ENCODE measurements at regions not wholly inside any gene's neighbourhood (a gene's known extent, or its start where the extent isn't known, plus 50 kb on each side); places are given as distances from the start of the nearest gene placed in this dataset.
A peak's percentile ranks its signal among the peaks of the same experiment; 100 is the strongest.

DNA sequence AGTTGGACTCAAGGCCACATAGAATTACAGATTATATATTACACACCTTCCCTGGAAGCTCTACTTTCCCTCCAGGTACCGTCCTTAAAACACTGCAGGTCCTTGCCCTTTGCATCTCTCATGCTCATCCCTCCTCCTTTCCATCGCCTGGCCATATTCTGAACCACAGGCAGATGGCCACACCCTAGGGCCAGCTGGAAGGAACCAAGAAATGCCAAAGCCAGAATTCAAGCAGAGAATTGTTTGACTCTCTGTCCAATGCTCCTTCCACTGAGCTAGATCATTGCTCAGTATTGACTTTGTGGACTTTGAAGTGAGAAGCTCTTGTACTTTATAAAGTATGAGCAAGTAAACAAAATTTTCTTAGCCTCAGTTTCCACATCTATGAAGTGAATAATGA lies 170.3 kb upstream of the SLC24A5 start:
- no peak for DNase-seq

DNA sequence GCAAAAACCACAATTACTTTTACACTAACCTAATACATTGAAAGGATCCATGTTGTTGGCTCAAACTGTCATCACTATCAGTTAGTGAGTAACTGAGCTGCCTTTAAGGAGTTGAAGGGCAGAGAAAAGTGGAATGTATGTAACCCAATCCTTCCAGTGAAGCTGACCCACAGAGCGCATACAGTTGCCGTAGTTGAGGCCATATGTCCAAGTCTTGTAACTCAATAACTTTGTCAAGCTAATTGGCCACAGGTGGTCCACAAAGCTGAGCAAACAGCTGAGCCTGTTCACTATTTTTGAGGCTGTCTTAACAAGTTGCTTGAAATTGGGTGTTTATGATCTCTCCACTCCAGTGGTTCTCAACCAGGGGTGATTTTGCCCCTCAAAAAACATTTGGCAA lies 169.0 kb upstream of the SLC24A5 start:
- no peak for DNase-seq

DNA sequence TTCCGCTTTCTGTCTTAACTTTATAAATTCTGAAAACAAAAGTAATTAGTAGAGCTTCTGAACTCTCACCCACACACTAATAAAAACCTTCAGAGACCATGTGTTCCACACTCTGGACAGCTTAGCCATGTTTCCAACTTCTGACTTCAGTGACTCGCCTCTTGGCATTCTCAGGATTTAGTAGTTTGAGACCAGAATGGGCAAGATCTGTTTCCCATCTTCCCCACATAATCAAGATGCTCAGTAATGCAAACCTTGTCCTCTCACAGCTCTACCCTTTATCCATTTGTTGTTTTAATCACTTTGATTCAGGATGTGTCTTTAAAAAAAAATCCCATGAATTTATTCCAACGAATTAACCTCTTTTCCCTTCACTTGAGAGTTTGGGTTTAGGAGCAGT lies 166.6 kb upstream of the SLC24A5 start:
- no peak for DNase-seq

DNA sequence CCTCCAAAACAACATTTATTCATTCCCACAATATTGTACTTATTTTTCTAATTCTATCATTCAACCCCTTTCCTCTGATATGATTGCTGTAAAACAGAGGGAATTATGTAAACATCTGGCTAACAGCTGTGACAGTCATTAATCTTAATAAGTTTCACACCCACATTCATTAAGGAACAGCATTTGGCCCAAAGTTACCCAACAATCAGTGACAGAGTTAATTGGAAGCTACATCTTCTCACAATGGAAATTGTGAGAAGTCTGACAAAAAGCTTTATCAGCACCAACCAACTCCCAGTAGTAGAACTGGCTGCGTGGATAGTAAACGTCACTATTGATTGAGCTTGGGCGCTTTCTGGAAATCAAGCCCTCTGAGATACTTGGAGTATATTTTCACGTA lies 165.8 kb upstream of the SLC24A5 start:
- DNase-seq: no peak

DNA sequence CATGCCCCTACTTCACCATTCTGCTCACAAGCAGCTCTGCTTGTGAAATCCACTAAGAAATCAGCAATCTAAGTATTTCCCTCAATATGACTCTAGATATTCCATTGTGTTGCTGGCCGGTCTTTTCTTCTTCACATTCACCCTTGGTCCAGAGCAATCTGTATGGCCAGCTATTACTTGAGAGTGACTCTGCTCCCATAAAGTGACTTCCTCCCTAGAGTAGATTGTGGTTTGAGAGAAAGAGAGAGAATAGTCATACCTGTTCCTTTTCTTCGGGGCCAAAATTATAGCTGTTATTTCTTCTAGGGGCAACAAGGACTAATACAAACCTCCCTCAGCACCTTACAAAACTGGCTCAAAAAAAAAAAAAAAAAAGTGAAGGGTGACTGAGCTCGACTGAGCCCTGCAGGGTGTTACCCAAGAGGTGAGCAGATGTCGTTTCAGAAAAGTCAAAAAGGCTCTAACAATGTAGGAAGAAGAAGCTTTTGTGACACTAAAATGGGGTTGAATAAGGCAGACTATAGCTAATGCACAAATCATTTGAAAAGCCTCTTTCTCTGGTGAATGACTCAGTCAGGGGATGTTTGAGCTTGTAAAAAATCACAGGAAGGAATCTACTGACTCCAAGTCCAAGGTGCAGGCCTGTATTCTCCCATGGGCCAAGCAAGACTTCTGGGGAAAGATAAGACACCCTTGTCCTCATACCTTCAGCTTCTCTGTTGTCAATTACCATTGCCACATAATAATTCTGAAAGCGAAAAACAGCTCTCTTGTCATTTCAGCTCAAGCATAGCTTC lies 161.0 kb upstream of the SLC24A5 start:
- DNase-seq: no peak

DNA sequence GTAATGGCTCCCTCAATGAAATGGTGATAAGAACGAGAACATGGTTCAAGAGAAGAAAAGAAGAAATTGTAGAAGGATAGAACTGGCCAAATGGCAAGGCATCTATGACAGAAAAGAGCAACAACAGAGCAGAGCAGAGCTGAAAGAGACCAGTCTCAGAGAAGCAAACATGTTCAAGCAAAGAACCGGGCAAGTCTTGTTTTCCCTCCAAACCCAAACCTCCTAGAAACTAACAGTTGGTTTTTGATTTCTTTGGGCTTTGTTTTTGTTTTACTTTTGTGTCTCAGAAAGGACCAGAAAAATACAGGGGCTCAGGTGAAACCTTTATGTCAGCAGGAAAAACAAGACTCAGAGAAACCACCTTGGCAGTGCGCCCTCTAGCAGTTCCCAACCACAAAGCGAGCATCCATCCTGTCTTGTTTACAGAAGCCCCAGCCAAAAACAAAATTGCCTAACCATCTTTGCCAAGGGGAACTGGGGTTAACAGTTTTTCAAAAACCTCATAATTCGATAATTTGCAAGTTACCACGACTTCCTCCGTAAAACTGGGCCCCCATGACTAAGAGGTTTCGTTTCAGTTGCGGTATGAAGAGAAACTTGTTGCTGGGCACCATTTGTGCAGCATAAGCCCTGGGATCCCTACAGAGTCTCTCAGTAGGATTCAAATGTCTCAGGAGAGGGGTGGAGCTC lies 159.2 kb upstream of the SLC24A5 start:
- peak; percentile 24 to 47 for DNase-seq

DNA sequence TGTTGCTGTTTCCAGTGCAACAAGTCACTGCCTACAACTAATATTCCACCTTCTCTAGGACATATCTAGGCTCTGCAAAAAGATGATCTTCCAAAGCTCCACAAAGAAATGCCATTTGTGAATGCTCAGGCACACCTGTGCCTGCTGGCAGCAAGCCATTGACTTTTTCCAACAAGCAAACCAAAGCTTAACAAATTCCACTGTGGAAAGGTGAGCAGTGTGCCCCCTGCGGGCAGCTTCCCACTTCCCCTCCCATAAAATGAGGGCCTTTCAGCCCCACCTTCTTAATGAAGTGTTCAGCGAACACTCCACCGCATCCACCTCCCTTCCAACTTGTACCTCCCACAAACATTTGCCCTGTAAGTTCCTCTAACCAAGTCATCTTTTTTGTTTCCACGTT lies 157.5 kb upstream of the SLC24A5 start:
- DNase-seq: no peak

DNA sequence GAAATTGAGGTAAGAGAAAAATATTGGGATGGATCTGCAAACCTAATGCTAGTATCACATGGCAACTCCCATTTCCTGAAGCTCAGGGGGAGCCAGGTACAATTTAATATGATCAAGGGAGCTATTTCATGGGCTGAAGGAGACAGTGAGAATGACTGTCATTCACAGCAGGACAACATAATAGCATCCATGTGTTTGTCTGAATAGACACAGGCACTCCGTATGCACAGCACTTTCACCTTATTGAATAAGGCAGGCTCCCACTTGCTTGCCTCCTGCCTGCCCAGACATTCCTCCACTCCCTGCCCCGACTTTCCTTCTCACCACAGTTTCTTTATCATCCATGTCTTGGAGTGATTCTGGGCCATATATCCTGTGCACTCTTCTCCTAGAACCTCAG lies 156.6 kb upstream of the SLC24A5 start:
- no peak for DNase-seq

DNA sequence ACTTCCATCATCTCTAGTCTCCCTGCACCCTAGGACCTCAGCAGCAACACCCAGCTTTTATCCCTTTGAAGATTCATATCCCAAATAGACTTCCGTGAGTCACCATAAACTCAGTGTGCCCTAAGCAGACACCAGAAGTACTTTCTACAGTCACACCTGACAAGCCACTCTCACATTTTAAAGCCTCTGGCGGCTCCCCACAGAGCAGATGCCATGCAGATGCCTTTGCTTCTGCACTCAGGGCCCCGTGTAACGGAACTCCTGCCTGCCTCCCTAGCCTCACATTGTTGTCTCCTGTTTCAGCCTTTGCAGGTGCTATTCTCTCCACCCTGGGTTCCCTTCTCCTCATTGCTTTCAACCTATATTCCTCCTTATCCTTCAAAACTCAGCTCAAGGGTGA lies 155.5 kb upstream of the SLC24A5 start:
- DNase-seq: no peak

DNA sequence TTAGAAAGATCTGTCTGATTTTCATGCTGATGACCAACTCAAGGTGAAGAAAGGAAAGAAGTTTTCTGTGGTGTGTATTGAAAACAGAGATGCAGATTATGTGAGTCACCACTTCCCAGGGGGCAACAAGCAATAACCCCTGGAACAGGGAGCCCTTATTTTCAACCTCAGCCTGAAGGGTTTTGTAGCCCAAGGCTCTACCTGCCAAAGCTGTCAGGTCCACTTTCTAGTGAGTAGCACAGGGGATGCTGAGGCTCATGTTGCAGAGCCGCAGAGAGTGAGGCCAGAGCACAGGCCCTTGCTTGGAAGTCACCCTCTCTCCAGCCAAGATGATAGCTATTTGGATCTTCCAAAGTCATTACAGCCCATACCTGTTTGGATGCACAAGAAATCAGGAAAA lies 152.2 kb upstream of the SLC24A5 start:
- DNase-seq: no peak

DNA sequence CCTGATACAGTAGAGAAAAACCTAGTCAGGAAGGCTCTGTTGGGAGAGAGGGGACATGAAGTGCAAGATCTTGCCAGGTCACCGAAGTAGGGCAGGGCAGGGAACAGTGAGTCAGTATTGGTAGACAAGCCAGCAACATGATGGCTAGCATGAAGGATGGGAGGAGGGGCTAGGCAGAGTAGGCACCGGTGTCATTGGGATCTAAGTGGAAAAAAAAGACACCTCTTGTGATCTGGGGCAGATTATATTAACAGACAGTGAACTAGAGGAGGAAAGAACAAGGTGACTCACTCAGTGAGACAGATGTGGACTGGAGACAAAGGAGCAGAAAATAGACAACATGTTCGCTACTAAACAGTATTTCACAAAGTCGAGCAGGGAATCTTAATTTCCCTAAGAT lies 149.2 kb upstream of the SLC24A5 start:
- no peak for DNase-seq

DNA sequence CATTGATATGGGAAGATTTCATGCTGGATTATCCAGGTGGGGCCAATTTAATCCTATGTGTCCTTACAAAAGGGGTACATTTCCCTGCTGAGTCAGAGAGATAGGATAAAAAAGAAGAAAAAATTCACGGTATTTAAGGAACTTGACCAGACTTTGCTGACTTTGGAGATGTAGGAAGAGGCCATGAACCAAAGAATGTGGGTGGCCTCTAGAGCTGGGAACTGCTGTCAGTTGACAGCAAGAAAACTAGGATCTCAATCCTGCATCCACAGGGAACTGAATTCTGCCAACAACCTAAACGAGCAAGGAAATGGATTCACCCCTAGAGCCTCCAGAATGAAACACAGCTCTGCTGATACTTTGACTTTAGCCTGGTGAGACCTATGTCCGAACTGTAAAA lies 148.1 kb upstream of the SLC24A5 start:
- DNase-seq: no peak

DNA sequence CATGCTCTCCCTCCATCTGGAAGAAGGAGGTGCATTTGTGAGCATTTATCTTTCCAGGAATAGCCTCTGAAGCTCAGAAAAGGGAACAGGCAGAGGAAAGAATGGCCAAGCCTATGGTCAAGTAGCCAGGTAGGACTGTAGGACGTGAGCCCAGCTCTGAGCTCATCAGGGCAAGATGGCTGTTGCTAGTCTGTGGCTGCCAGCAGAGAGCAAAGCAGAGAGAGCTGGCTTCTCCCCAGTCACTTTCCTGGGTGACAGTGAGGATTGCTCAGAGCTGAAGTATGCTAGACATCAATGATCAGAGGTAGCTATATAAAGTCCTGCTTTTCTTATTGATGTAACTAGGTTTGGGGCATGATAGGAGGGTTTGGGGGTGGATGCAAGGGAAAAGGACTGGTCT lies 146.1 kb upstream of the SLC24A5 start:
- DNase-seq: no peak

DNA sequence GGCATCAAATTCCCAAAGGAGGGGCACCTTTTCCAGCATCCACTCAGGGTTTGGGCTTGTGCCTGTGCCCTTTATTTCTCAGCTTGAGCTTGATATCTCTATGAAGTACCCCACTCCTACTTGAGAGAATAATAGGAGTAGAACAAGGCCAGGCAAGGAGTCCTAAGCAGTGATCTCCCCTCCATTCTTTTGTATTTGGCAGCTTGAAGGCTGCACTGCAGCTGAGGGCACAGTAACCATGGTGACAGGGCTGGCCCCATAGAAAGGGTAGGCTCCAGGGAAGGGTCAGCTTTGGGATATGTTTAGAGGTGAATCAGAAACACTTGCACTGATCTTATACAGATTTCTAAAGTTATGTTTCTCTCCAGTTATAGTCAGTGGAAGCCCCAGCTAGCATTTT lies 145.4 kb upstream of the SLC24A5 start:
- DNase-seq: no peak

DNA sequence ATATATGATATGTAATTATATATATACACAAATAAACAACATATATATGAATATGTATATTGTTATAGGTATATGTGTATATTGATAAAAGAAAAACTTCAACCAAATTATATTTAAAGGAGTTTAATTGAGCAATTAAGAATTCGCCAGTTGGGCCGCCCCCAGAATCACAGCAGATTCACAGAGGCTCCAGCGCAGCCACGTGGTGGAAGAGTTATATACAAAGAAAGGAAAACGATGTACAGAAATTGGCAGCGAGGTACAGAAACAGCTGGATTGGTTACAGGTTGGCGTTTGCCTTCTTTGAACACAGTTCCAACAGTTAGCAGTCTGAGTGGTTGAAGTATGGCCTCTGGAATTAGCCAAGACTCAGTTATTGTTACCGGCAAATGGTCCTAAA lies 137.3 kb upstream of the SLC24A5 start:
- no peak for DNase-seq

DNA sequence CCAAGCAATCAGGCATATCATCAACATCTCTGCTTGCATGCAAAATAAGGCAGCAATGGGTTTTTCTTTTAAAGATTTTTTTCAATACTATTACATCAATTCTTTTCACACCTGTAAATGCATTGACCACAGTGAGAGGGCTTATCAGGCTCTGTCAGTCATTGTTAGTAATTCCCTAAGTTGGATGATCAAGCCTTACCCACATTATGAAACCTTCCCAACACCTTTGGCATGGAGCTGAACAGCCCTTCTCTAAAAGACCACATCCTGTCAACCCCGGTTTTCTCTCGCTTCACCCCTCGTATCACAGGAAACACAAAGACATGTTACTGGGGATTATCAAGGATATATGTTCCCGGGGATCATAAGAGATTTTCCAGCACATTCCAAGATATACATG lies 135.2 kb upstream of the SLC24A5 start:
- DNase-seq: no peak

DNA sequence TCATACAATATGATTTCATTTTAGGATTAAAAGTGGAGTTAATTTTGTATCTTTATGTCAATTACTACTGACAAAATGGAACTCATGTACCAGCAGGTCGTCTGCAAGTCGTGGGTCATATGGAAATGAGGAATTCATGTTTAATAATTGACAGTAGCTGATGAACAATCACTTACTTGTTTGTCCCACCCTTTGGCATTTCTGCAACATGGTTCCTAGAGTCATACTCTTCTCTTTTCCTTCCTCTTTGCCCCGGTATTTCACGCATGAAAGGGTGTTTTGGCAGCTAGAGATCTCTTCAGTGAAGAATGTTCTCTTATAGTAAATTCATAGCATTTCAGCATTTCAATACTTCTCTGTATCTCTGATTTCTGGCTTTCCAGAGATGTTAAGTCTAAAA lies 133.3 kb upstream of the SLC24A5 start:
- no peak for DNase-seq

DNA sequence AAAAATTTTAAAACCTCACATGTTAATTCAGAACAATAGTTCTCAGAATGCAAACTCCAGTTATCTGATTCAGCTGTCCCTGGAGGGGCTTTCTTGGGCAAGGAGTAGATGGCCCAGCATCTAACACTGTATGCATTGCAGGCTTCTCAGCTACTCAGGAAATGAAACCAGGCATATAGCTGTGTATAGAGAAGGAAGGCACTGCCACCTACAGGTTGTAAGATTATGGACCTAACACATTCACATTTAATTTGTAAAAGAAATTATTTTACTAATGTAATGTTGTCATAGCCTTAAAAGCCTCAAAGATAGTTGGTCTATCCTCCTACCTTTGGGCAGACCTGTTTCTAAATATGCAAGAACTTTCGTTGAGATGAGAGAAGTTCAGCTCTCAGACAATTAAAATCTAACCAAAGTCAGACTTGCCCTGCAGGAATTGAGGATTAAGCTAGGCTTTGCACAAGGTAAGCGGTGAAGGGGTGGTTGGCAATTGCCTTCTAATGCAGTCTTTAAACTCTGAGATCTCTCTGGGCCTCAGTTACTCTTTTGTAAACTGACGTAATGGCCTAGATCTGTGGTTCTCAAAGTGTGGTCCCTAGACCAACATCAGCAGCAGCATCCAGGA lies 132.8 kb upstream of the SLC24A5 start:
- peak; percentile 45 to 69 for DNase-seq

DNA sequence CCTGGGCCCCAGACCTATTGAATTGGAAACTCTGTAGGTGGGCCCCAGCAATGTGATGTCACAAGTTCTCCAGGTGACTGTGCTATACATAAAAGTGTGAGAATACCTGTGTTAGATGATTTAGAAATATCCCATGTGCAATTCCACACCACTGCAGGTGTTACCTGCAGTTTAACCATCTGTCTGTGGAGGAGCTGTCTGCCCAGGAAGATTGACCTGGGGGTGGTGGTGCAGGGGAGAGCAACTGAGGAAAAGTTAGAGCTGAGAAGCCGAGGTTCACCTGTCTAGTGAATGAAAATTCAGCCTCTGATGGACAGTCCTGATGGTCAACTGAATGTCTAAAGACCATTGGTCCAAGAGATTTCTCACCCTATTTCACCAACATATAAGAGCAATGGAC lies 132.2 kb upstream of the SLC24A5 start:
- no peak for DNase-seq

DNA sequence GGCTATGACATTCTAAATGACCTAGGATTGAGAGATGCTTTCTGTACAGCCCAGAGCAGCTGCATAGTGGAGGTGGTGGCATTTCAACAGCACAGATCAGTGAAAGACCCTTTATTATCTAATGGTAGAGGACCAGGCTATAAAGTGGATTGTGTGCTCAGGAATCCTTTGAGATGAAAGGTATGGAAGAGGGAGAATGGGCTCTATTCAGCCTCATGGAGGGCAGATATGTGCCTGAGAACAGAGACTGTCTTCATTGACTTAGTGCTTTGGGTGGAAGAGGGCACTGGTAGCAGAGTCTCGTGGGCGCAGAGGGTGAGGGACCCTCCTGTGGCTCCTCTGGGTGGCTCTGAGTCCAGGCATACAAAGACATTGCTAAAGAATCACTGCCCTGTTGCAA lies 130.0 kb upstream of the SLC24A5 start:
- no peak for DNase-seq

DNA sequence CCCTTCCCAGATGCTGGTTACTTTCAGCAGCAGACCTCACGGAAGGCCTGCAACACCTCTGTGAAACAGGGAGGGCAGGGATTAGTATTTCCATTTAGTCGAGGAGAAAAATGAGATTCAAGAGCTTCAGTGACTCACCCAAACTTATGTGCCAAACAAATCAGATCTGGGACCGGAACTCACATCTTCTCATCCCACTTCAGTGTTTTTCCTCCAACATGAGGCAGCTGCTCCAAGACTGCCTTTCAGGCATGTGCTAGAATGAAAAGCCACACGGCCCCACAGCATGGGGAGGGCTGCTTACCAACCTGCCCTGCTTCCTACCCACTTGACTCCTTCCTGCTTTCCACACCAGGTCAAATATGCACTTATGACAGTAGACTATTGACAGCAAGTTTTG lies 129.4 kb upstream of the SLC24A5 start:
- DNase-seq: no peak

DNA sequence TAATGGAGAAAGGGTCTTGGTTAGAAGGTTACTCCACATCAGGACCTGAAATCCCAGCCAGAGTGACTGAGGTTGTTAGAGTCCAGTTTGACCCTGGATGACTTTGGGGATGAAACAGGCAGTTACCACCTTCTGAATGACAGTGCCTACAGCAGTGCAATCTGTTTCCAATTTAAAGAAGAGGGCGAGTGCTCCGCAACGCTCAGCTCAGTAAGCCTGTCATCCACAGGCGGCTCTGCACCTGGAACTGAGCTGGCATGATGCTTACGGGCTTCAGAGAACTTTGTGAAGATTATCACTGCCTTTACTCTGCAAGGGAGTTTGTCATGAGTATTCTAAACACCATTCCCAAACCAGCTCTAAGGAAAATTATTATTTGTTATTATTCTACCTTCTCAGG lies 127.7 kb upstream of the SLC24A5 start:
- DNase-seq: no peak

DNA sequence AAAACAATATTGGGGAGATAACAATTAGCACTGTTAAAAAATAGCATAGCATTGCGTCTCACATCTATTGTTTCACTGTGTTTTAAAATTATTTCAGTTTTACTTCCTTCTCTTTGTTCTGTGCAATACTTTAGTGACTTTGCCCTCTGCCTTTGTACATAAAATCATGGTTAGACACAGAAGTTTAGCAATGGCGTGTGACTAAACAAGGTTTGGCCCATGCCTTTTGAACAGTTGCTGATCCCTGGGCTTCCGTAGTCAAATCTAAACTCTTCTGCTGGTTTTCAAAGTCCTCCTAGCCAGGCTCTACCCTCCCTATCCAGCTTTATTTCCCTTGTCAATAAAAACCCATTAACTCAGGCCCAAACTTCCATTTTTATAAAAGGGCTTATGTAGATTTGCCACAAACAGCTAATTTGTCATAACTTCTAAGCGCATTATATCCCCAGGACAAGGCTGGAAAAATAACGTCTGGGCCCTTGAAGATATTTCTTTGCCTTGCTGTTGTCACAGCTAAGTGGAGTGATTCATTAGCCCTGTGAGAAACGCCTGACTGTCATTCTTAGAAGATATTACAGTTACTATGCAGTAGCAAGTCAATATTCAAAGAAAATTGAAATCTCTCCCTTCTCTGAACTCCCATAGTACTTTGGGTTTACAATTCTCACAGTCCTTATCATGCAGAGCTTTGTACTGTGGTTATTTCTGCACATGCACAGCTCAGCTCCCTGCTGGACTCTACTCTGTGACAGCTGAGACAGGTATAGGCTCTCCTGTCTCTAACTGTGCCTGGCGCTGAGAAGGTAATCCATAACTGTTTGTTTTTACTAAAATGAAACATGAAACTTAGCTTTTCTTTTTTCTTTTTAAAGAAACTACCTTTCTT lies 123.4 kb upstream of the SLC24A5 start:
- DNase-seq: peak; percentile 22 to 25
